IPS-15b (cell line): ENCODE measurements at regions not wholly inside any gene's neighbourhood (a gene's known extent, or its start where the extent isn't known, plus 50 kb on each side); places are given as distances from the start of the nearest gene placed in this dataset.

Experiments
- H3K27me3 ChIP-seq: one replicate; pipeline ENCODE4 v1.6.1; 2013; ENCODE audit warnings: low read length; ENCODE audit not compliant: control insufficient read depth, insufficient read depth
- H3K36me3 ChIP-seq: one replicate; pipeline ENCODE4 v1.6.1; 2013; ENCODE audit warnings: low read length; ENCODE audit not compliant: control insufficient read depth, insufficient read depth
- H3K4me1 ChIP-seq: one replicate; pipeline ENCODE4 v1.6.1; 2013; ENCODE audit warnings: mild to moderate bottlenecking, low read length; ENCODE audit not compliant: control insufficient read depth, insufficient read depth
- H3K4me3 ChIP-seq: one replicate; pipeline ENCODE4 v1.5.1; 2013; ENCODE audit warnings: low read depth, low read length
- H3K9ac ChIP-seq: one replicate; pipeline ENCODE4 v1.6.1; 2013; ENCODE audit warnings: low read depth, mild to moderate bottlenecking, low read length
- H3K9me3 ChIP-seq: one replicate; pipeline ENCODE4 v1.6.1; 2013; ENCODE audit warnings: mild to moderate bottlenecking, low read length; ENCODE audit not compliant: control insufficient read depth, insufficient read depth

DNA sequence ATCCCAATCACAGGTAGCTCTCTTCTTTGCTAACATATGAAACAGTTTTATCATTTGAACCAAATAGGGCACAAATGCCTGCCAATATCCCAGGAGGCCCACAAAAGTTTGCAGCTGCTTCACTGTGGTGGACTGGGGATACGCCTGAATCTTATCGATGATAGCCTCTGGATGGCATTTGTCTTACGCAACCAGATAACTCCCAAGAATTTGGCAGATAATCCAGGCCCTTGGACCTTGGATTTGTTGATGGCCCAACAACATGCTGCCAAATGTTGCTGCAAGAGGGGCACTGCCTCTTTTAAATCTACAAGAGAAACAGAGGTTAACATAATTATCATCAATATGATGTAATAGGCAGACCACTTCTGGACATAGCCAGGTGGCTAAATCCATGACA is 587.1 kb upstream of the LRRTM4 start:
- H3K4me3 ChIP-seq: no peak overlapping the region
- no peaks in the 10 kb centered on the region for H3K9me3 ChIP-seq
- H3K36me3 ChIP-seq: no peaks in the 10 kb centered on the region
- no peaks in the 10 kb centered on the region for H3K4me1 ChIP-seq
- no peaks in the 10 kb centered on the region for H3K27me3 ChIP-seq
- no peak overlapping the region for H3K9ac ChIP-seq

DNA sequence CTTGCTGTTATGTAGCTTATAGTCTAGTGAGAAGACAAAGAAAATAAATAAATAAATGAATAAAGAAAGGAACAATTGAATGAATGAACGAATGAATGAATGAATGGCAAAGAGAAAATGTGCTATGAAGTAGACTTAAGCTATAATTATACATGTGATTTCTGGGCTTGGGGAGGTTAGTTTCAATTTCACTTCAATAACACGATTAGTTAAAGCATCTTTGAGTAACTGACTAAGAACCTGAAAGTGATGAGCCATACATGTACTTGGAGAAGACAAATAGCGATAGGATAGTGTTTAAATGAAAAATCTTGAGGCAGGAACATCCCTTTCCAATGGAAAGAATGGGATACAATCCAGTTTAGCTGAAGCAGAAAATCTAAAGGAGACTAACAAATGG is 593.1 kb upstream of the LRRTM4 start:
- H3K9me3 ChIP-seq: no peaks in the 10 kb centered on the region
- H3K9ac ChIP-seq: no peak overlapping the region
- H3K4me3 ChIP-seq: no peak overlapping the region
- H3K4me1 ChIP-seq: no peaks in the 10 kb centered on the region
- no peaks in the 10 kb centered on the region for H3K27me3 ChIP-seq
- H3K36me3 ChIP-seq: no peaks in the 10 kb centered on the region

DNA sequence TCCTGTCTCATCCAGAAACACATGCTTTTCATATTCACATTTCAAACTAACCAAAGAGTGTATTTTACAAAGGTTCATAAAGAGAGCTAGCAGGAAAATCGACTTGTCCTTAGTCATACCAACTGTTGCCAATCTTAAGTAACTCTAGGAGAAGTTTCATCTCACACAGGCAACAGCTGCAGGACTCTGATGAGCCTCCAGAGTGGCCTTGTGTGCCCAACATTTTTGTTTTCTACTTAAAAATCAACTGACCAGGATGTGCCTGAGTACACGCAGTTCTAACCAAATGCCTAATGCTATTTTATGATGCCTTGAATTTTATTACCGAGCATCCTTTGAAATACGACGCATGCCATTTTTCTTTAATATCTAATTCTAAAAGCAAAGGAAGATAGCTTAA is 595.9 kb upstream of the LRRTM4 start:
- H3K4me1 ChIP-seq: no peaks in the 10 kb centered on the region
- H3K27me3 ChIP-seq: no peaks in the 10 kb centered on the region
- H3K4me3 ChIP-seq: no peak overlapping the region
- no peak overlapping the region for H3K9ac ChIP-seq
- H3K9me3 ChIP-seq: no peaks in the 10 kb centered on the region
- H3K36me3 ChIP-seq: no peaks in the 10 kb centered on the region

DNA sequence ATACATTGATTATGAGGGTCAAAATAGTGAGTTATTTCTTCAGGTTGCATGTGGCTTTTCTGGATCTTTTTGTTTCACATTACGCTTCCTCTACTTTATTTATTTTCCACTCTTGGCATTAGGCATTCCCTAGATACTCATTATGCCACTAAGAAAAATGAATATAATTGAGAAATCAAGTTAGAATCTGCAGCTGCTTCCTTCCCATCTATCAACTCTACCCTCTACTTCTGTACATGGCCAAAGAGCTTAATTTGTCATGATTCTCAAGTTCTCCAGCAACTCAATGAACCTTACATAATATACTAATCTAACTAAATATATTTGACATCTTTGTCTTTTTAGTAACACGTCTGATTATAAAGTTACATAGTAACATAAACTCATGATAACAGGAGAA is 598.1 kb upstream of the LRRTM4 start:
- no peaks in the 10 kb centered on the region for H3K36me3 ChIP-seq
- no peaks in the 10 kb centered on the region for H3K4me1 ChIP-seq
- H3K9ac ChIP-seq: no peak overlapping the region
- no peaks in the 10 kb centered on the region for H3K27me3 ChIP-seq
- no peaks in the 10 kb centered on the region for H3K9me3 ChIP-seq
- H3K4me3 ChIP-seq: no peak overlapping the region

DNA sequence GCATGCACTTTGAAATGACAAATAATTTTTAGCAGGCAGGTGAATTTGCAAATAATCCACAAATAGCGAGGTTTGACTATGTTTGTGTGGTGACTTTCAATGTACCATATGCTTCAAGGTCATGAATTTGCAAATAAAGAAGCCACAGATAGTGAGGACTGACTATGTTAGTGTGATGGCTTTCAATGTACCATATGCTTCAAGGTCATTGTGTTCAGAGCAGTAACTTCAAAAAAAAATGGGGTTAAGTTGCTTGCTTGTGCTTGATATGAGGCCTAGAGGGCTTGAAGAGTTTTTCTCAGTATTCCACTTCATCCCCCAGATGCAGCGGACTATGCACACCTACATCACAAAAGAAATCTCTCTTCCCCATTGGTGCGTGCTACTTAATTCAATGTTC is 602.9 kb upstream of the LRRTM4 start:
- H3K4me3 ChIP-seq: no peak overlapping the region
- H3K36me3 ChIP-seq: no peaks in the 10 kb centered on the region
- no peak overlapping the region for H3K9ac ChIP-seq
- H3K27me3 ChIP-seq: no peaks in the 10 kb centered on the region
- no peaks in the 10 kb centered on the region for H3K9me3 ChIP-seq
- H3K4me1 ChIP-seq: no peaks in the 10 kb centered on the region

DNA sequence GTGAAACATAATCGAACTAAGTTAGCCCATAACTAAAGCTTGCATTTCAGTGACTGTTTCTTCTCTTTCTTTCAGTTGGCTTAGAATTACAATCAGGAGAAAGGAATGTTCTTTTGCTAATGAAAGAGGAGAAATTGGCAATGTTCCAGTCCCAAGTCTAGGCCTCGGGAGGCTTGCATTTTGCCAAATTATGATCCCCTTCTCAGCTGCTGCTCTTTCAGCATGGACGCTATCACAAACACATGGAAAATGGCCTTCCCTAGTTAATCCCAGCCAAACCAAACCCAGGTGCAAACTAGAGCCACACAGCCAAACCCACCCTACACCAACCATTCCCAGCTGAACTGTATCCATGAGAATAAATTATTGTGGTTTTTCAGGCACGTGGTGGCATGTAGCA is 605.2 kb upstream of the LRRTM4 start:
- Histone ChIP-seq H3K27me3 (no peaks in the 10 kb centered on the region), H3K4me3 (no peak overlapping the region), H3K4me1 (no peaks in the 10 kb centered on the region), H3K9me3 (no peaks in the 10 kb centered on the region), H3K9ac (no peak overlapping the region), H3K36me3 (no peaks in the 10 kb centered on the region)

DNA sequence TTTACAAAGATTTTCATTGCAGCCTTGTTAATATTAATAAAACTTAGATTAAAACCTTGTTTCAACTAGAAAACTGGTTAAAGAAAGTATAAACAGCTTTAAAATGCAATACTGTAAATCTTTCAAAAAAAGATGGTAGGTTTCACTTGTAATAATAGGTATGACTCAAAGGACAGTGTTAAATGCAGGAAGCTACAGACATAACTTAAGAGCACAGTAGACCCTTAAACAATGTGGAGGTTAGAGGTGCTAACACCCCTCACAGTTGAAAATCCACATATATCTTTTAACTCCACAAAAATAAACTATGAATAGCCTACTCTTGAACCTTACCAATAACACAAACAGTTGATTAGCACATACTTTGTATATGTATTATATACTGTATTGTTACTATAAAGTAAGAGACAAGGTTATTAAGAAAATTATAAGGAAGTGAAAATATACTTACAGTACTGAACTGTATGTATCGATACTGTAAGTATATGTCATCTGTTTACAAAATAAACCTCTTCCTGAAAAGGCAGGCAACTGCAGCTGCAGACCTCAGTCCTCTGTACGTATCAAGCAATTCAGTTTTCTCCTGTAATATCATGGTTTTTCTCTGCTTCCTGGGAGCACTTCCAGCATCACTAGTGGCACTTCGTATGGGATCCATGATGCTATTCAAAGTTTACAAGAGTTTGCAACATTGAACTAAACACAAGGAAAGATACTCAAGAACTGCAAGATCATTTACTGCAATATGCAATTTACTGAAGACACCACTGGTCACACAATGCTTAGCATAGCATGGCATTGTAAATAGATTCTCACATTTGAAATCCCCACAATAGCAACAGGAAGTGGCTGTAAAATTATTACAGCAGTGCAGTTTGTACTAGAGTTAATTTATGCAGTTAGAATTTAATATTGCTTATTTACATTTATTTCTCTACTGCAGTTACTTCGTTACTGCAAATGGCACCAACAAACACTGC is 610.5 kb upstream of the LRRTM4 start:
- Histone ChIP-seq H3K4me3 (no peak overlapping the region), H3K9ac (no peak overlapping the region), H3K4me1 (no peaks in the 10 kb centered on the region), H3K27me3 (no peaks in the 10 kb centered on the region), H3K9me3 (no peaks in the 10 kb centered on the region), H3K36me3 (no peaks in the 10 kb centered on the region)

DNA sequence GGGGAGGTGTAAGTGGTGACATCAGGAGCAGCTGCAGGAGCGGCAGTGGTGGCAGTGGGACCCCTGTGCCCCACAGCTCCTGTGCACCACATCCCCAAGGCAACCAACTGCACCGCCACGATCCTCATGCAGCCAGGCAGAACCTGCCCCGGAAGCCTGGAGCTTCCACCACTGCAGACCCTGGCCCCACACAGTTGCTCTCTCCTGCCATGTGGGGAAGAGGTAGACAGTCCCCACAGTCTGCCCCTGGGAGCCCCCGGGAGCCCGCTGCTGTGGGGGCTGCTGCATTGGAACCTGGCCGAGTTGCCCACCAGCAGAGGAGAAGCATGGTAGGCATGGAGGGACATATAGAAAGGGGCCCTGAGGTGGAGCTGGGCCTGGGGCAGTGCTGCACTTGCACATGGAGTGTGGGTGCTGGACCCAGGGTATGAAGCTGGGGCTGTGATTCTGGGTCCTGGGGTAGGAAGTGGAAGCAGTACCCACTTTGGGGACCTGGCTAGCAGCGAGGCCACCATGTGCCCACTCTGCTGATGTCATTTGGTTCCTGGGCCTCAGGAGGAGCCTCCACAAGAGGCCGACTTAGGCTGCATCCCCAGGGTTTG is 623.3 kb upstream of the LRRTM4 start:
- H3K27me3 ChIP-seq: no peaks in the 10 kb centered on the region
- H3K4me3 ChIP-seq: no peak overlapping the region
- H3K4me1 ChIP-seq: no peaks in the 10 kb centered on the region
- no peaks in the 10 kb centered on the region for H3K36me3 ChIP-seq
- H3K9ac ChIP-seq: no peak overlapping the region
- H3K9me3 ChIP-seq: no peaks in the 10 kb centered on the region

DNA sequence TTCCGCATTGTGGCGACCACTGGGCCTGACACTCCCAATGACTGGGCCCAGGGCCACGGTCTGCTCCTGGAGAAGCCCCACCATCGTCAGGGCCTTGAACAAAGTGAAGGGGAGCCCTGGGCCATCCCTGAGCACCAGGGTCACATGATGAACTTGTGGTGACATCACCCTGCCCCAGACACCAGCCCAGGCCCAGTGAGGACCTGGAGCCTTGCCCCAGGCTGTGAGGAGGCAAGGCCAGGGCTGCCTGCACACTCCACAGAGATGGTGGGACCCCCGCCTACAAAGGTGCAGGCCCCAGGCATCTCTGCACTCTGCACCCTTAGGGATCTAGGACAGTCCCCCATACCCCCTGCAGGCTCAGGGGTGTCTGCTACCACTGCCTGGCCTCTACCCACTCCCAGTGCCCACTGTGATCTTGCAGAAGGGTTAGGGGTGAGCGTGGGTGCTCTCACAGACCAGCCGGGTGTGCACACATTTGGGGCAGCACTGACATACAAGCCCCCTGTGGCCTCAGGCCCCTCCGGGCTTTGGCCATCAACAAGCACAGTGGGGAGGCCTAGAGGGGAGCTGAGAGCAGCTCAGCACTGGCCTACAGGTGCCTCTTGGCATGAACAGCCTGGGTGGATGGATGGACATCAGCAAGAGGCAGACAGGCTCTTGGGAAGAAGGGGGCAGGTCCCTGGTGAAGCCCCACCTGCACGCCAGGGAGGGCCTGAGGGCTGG is 624.0 kb upstream of the LRRTM4 start:
- H3K9ac ChIP-seq: no peak overlapping the region
- no peak overlapping the region for H3K4me3 ChIP-seq
- H3K4me1 ChIP-seq: no peaks in the 10 kb centered on the region
- H3K27me3 ChIP-seq: no peaks in the 10 kb centered on the region
- H3K9me3 ChIP-seq: no peaks in the 10 kb centered on the region
- no peaks in the 10 kb centered on the region for H3K36me3 ChIP-seq

DNA sequence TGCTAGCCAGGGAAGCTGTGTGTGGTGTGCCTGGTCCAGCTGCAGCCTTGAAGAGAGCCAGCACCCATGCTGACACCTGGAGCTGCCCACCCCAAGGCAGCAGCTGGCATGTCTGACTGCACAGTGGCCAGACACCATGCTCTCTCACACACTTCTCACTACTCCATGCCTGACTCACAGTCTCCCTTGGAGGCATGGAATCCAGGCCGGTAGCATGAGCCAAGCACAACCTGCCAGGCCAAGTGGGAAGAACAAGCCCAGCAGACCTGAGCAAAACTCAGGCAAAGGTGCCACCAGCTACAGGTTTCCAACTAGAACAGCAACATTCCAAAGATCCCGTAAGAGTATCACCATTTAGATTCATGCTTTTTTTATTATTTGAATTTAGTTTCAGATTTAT is 625.3 kb upstream of the LRRTM4 start:
- no peak overlapping the region for H3K9ac ChIP-seq
- no peak overlapping the region for H3K4me3 ChIP-seq
- no peaks in the 10 kb centered on the region for H3K36me3 ChIP-seq
- no peaks in the 10 kb centered on the region for H3K9me3 ChIP-seq
- H3K4me1 ChIP-seq: no peaks in the 10 kb centered on the region
- H3K27me3 ChIP-seq: no peaks in the 10 kb centered on the region

DNA sequence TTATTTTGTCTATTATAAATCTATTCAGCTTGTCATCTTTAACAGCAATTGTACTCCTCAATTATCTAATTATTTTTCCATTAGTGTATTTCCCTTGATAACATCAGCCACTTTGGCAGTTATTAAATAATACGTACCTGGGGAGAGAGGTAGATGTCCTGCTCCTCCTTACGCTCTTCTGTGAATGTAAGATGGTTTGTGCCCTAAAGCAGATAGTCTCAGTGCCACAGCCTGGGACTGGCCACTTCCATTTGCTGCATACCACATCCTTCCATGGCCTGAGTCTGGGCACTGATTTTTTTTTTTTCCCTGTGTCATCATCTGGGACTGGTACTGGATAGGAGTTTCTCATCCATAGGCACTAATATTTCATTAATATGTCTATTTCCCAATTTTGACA is 632.4 kb upstream of the LRRTM4 start:
- Histone ChIP-seq H3K9ac (no peak overlapping the region), H3K36me3 (no peaks in the 10 kb centered on the region), H3K27me3 (no peaks in the 10 kb centered on the region), H3K4me1 (no peaks in the 10 kb centered on the region), H3K4me3 (no peak overlapping the region), H3K9me3 (no peaks in the 10 kb centered on the region)
